Astrocyte (in vitro differentiated cells and primary cell): ENCODE measurements at regions not wholly inside any gene's neighbourhood (a gene's known extent, or its start where the extent isn't known, plus 50 kb on each side); places are given as distances from the start of the nearest gene placed in this dataset.

Source experiments
- DNase-seq: peaks from one replicate; pipeline ENCODE4 v3.0.0-alpha.2; 2010; ENCODE audit warnings: low read depth
- FAIRE-seq: peaks from 2 replicates; lab custom pipeline; 2011; peaks lifted over from hg19 to GRCh38; lab: Jason Lieb, UNC
- H2AFZ ChIP-seq: 2 replicates; pipeline ENCODE4 v1.6.0; 2012; ENCODE audit warnings: low read depth, low read length, inconsistent platforms
- H3K27ac ChIP-seq: 2 replicates; pipeline ENCODE4 v1.5.1; 2011; ENCODE audit warnings: low read depth, low read length, inconsistent platforms
- H3K27me3 ChIP-seq: 2 replicates; pipeline ENCODE4 v1.6.0; 2011; ENCODE audit warnings: low read length, inconsistent platforms; ENCODE audit not compliant: insufficient read depth
- H3K36me3 ChIP-seq: 2 replicates; pipeline ENCODE4 v1.5.1; 2011; ENCODE audit warnings: low read length, inconsistent platforms; ENCODE audit not compliant: insufficient read depth
- H3K4me1 ChIP-seq: 2 replicates; pipeline ENCODE4 v1.5.1; 2011; ENCODE audit warnings: low read length, inconsistent platforms; ENCODE audit not compliant: insufficient read depth
- H3K4me2 ChIP-seq: 2 replicates; pipeline ENCODE4 v1.6.0; 2012; ENCODE audit warnings: low read length, inconsistent platforms
- H3K4me3 ChIP-seq: 2 replicates; pipeline ENCODE4 v1.5.1; 2011; ENCODE audit warnings: low read depth, mild to moderate bottlenecking, low read length, inconsistent platforms; ENCODE audit not compliant: insufficient read depth
- H3K79me2 ChIP-seq: 2 replicates; pipeline ENCODE4 v1.6.0; 2012; ENCODE audit warnings: mild to moderate bottlenecking, low read length, inconsistent platforms; ENCODE audit not compliant: insufficient read depth
- H3K9ac ChIP-seq: 2 replicates; pipeline ENCODE4 v1.6.0; 2012; ENCODE audit warnings: mild to moderate bottlenecking, low read length, inconsistent platforms
- H3K9me3 ChIP-seq: 2 replicates; pipeline ENCODE4 v1.5.1; 2012; ENCODE audit warnings: low read depth, mild to moderate bottlenecking, low read length, inconsistent platforms; ENCODE audit not compliant: insufficient read depth
- H4K20me1 ChIP-seq: 2 replicates; pipeline ENCODE4 v1.6.0; 2012; ENCODE audit warnings: low read length, inconsistent platforms; ENCODE audit not compliant: insufficient read depth
- H3K27ac Mint-ChIP-seq: one replicate; pipeline ENCODE4 v1.8.0; 2021; ENCODE audit warnings: mild to moderate bottlenecking, mixed read lengths; ENCODE audit not compliant: unreplicated experiment
- H3K27me3 Mint-ChIP-seq: one replicate; pipeline ENCODE4 v1.8.0; 2021; ENCODE audit warnings: low read depth, mixed read lengths; ENCODE audit not compliant: unreplicated experiment
- H3K36me3 Mint-ChIP-seq: one replicate; pipeline ENCODE4 v1.8.0; 2021; ENCODE audit warnings: low read depth, mixed read lengths; ENCODE audit not compliant: unreplicated experiment
- H3K4me1 Mint-ChIP-seq: one replicate; pipeline ENCODE4 v1.8.0; 2021; ENCODE audit warnings: low read depth, mixed read lengths; ENCODE audit not compliant: unreplicated experiment
- H3K4me3 Mint-ChIP-seq: one replicate; pipeline ENCODE4 v1.8.0; 2021; ENCODE audit warnings: mild to moderate bottlenecking, moderate library complexity, mixed read lengths; ENCODE audit not compliant: unreplicated experiment
- H3K9me3 Mint-ChIP-seq: one replicate; pipeline ENCODE4 v1.8.0; 2021; ENCODE audit warnings: mild to moderate bottlenecking, mixed read lengths; ENCODE audit not compliant: unreplicated experiment
- EZH2 ChIP-seq: IDR thresholded peaks from 2 replicates; pipeline ENCODE4 v1.6.1; 2012; ENCODE audit warnings: mild to moderate bottlenecking, low read length, inconsistent platforms; ENCODE audit not compliant: insufficient read depth
- TF ChIP-seq, protein P1 (sequence below): IDR thresholded peaks from 2 replicates; pipeline ENCODE4 v1.5.1; 2011; ENCODE audit warnings: low read depth, mild to moderate bottlenecking, inconsistent platforms, low read length, moderate library complexity; ENCODE audit not compliant: insufficient read depth

GRCh38 chr20:39268491-39268951 lies 306.4 kb downstream of the DHX35 start:
- H3K36me3 Mint-ChIP-seq = no peaks in the 10 kb centered on the region
- no peak for DNase-seq
- H2AFZ ChIP-seq = no peak overlapping the region
- H3K4me3 Mint-ChIP-seq = no peak overlapping the region
- FAIRE-seq = no peak
- H3K27ac ChIP-seq = no peak overlapping the region
- no peaks in the 10 kb centered on the region for H4K20me1 ChIP-seq
- peaks cover 13% of the 10 kb centered on the region for H3K27me3 Mint-ChIP-seq
- H3K27ac Mint-ChIP-seq = no peak overlapping the region
- no peaks in the 10 kb centered on the region for H3K79me2 ChIP-seq
- H3K4me3 ChIP-seq = no peak overlapping the region
- H3K4me2 ChIP-seq = no peak overlapping the region
- H3K4me1 Mint-ChIP-seq = no peaks in the 10 kb centered on the region
- H3K9me3 Mint-ChIP-seq = no peaks in the 10 kb centered on the region
- no peak overlapping the region for H3K9ac ChIP-seq
- H3K4me1 ChIP-seq = no peaks in the 10 kb centered on the region
- no peaks in the 10 kb centered on the region for H3K36me3 ChIP-seq
- H3K9me3 ChIP-seq = no peaks in the 10 kb centered on the region
- TF ChIP-seq, protein P1, sequence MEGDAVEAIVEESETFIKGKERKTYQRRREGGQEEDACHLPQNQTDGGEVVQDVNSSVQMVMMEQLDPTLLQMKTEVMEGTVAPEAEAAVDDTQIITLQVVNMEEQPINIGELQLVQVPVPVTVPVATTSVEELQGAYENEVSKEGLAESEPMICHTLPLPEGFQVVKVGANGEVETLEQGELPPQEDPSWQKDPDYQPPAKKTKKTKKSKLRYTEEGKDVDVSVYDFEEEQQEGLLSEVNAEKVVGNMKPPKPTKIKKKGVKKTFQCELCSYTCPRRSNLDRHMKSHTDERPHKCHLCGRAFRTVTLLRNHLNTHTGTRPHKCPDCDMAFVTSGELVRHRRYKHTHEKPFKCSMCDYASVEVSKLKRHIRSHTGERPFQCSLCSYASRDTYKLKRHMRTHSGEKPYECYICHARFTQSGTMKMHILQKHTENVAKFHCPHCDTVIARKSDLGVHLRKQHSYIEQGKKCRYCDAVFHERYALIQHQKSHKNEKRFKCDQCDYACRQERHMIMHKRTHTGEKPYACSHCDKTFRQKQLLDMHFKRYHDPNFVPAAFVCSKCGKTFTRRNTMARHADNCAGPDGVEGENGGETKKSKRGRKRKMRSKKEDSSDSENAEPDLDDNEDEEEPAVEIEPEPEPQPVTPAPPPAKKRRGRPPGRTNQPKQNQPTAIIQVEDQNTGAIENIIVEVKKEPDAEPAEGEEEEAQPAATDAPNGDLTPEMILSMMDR = no peak
- TF ChIP-seq EZH2 = no peak
- no peaks in the 10 kb centered on the region for H3K27me3 ChIP-seq

- Histone ChIP-seq H3K27ac (no peak overlapping the region), H3K79me2 (no peaks in the 10 kb centered on the region), H3K4me2 (no peak overlapping the region), H4K20me1 (no peaks in the 10 kb centered on the region), H3K4me3 (no peak overlapping the region), H3K27me3 (no peaks in the 10 kb centered on the region), H3K36me3 (no peaks in the 10 kb centered on the region), H3K4me1 (no peaks in the 10 kb centered on the region), H2AFZ (no peak overlapping the region), H3K9ac (no peak overlapping the region), H3K9me3 (no peaks in the 10 kb centered on the region)
- Mint-ChIP-seq H3K27me3 (peaks cover 9% of the 10 kb centered on the region), H3K4me1 (no peaks in the 10 kb centered on the region), H3K4me3 (no peak overlapping the region), H3K27ac (no peak overlapping the region), H3K9me3 (no peaks in the 10 kb centered on the region), H3K36me3 (no peaks in the 10 kb centered on the region)
- DNase-seq (no peak), FAIRE-seq (no peak)
- TF ChIP-seq EZH2 = no peak
- TF ChIP-seq, protein P1 = no peak
Measured at GRCh38 chr20:39266989-39267388, 304.8 kb downstream of the DHX35 start.

GRCh38 chr20:39264506-39265172 lies 302.5 kb downstream of the DHX35 start:
- Histone ChIP-seq H3K9ac (no peak overlapping the region), H4K20me1 (no peaks in the 10 kb centered on the region), H3K4me2 (no peak overlapping the region), H3K4me1 (no peaks in the 10 kb centered on the region), H3K4me3 (no peak overlapping the region), H3K27ac (no peak overlapping the region), H3K27me3 (no peaks in the 10 kb centered on the region), H3K79me2 (no peaks in the 10 kb centered on the region), H3K36me3 (no peaks in the 10 kb centered on the region), H3K9me3 (no peaks in the 10 kb centered on the region), H2AFZ (no peak overlapping the region)
- peak; percentile 53 for DNase-seq
- no peak for TF ChIP-seq EZH2
- TF ChIP-seq, protein P1 = peak; percentile 90
- Mint-ChIP-seq H3K9me3 (no peaks in the 10 kb centered on the region), H3K27ac (no peak overlapping the region), H3K36me3 (no peaks in the 10 kb centered on the region), H3K4me1 (no peaks in the 10 kb centered on the region), H3K4me3 (no peak overlapping the region), H3K27me3 (peaks cover 13% of the 10 kb centered on the region)
- no peak for FAIRE-seq
